RPMI7951 (cell line): ENCODE measurements at regions not wholly inside any gene's neighbourhood (a gene's known extent, or its start where the extent isn't known, plus 50 kb on each side); places are given as distances from the start of the nearest gene placed in this dataset.

ENCODE experiments used
- DNase-seq: peaks from one replicate; pipeline ENCODE4 v3.0.0-alpha.2; 2012; ENCODE audit warnings: low read depth

DNA sequence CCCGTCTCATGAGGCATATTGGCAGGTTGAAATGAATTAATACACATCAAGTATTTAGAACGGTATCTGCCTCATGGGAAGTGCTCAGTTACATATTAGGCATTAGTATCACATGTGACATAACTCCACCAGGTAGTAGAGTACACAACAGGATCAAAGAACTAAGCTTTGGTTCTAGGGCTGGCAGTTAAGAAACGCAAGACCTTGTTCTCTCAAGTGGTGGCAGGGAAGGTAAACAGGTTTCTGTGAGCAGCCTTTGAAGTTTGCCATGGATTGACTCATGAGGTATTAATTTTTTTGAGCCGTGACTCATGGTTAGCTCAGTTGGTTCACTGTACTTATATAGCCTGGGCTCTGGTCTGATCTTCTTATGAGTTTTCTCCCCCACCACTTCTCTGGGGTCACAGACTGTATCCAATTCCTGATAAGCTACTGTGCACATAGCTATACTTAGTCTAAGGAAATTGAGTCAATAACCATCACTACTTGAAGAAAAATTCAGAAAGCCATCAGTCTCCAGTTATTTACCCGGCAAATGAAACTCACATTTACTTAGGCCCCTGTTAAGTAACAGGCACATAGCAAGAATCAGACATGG lies 155.6 kb upstream of the STT3B start:
- peak; percentile 85 for DNase-seq

- DNase-seq: no peak
Measured at GRCh38 chr3:31378231-31378630, 154.5 kb upstream of the STT3B start.

DNA sequence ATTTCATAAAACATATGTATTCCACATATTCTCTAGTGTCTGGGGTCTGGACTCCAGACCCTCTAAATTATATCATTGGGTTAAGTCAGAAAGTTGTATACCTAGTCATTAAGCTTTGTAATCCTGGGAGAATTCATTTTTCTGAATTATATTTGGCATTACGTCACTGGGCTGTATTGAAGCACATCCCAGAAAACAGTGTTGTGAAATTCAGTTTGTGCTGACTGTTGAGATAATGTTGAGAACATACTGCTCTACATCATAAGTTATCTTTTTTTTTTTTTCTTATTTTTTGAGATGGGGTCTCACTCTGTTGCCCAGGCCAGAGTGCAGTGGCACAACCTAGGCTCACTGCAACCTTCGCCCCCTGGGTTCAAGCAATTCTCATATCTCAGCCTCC lies 153.1 kb upstream of the STT3B start:
- no peak for DNase-seq

DNA sequence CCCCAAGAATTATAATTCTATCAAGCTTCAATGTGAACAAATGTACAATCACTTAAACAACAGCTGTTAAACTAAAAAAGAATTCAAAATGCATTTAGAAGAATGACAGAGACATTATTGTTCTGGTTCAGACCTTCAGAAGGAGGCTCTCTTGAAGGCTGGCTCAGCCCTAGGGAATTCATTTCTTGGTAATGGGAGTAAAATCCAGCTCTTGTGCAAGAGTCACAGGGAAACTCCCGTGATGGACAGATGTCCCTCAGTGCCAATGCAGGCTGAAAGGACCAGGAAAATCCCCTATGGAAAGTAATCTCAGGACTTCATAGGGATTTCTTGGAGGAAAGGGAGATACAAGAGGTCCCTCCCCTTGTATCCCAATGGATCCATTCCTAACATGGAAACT lies 149.9 kb upstream of the STT3B start:
- DNase-seq: no peak

GRCh38 chr3:31384117-31384516 lies 148.6 kb upstream of the STT3B start:
- no peak for DNase-seq

DNA sequence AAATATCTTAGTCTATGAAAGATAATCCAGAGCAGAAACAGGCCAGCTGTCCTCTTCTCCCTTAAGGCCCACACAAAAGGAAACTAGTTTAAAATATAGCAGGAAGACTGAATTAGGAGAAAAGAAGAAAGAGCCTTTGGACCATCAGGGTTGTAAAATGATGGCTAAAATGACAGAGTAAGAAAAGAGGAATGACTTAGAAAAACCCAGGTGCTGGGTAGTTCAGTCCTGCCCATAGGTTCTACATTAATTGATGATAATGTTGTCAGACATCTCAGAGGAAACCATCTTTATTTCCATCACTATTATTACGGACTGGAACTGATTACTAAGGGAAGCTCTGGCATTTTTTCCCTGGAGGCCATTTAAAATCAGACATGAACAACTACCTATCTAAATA lies 142.8 kb upstream of the STT3B start:
- no peak for DNase-seq

- DNase-seq: no peak
Measured at GRCh38 chr3:31390466-31390865, 142.3 kb upstream of the STT3B start.

- no peak for DNase-seq
Measured at GRCh38 chr3:31391150-31391549, 141.6 kb upstream of the STT3B start.

DNA sequence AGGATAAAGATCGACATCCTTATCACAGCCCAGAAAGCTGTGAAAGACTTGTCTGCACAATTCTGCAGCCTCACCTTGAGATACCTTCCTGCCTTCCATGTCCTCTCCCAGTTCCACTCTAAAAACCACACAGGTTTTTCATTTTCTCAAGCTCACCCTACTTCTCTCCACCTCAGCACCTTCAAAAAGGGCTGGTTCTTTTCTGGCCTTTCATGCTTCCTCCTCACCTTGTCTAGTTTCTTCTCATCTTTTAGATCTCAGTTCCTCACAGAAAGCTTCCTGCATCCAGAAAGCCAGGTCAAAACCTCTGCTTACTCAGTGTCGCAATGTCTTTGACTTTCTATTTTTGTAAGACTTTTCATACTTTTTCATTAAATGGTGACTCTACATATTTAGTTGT lies 140.2 kb upstream of the STT3B start:
- no peak for DNase-seq

DNA sequence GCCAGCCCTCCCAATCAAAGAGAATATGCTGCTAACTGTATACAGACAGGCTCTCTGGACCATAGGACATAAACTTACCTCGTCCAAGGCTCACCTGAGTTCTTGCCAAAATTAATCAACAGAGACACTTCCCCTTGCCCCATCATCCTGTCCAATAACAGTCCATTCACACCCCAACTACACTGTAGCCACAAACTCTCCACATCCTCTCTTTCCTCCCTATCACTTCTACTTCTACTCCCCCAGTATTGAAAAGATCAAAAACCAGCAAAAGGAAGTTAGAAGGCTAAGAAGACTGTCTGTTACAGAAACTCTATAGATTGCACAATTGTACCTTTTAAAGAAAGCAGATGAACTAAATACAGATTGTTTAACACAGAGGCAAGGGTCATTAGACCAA lies 133.5 kb upstream of the STT3B start:
- DNase-seq: no peak

DNA sequence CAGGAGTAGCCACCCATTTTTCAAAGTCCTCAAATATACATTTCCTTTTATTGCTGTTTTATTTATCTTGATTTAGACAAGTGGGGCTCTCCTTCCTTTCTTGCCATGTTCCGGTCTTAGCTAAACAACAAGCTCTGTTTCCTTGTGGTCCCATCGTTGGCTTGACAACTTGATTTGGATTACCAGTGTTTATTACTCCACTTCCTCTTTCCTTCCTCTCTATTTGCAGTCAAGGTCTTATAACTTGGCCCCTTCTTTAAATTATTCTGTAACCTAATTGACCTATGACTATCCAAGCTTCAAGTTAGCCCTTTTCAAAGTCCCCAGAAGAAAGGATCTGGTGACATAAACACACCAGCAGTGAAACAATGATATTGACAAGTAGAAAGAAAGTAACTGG lies 130.6 kb upstream of the STT3B start:
- DNase-seq: no peak

- DNase-seq: no peak
Measured at GRCh38 chr3:31403197-31403596, 129.5 kb upstream of the STT3B start.

DNA sequence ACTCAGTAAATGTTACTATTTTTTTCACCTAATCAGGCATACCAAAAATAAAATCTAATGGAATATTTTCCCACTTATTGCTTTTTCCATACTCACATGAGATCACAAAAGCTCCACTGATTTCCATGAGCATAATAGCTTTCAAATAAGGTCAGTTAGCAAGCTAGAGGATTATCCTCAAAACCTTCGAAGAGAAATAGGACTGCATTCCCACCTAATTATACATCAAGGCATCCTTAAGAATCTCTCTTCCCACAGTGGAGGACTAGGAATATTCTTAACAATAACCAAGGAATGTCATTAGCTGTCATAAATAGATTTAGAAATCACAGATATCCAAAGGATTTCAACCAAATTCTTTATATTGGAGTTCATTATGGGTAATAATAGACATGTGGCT lies 127.9 kb upstream of the STT3B start:
- DNase-seq: no peak

- DNase-seq: no peak
Measured at GRCh38 chr3:31405515-31405914, 127.2 kb upstream of the STT3B start.

GRCh38 chr3:31406896-31407295 lies 125.8 kb upstream of the STT3B start:
- DNase-seq: no peak

GRCh38 chr3:31407665-31408064 lies 125.1 kb upstream of the STT3B start:
- DNase-seq: no peak

GRCh38 chr3:31408720-31409119 lies 124.0 kb upstream of the STT3B start:
- DNase-seq: peak; percentile 30

DNA sequence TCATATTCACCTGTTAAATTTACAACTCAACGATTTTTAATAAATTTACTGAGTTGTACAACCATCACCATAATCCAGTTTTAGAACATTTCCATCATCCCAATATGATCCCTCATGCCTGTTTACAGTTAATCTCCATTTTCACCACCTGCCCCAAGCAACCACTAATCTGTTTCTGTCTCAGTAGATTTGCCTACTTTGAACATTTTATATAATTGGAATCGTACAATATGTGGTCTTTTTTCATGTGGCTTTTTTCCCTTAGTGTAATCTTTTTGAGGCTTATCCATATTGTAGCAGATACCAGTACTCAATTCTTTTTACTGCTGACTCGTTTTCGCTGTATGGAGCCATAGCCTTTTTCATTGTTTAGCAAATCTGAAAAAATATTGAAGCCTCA lies 123.3 kb upstream of the STT3B start:
- DNase-seq: no peak

GRCh38 chr3:31409866-31410265 lies 122.9 kb upstream of the STT3B start:
- DNase-seq: no peak

- DNase-seq: no peak
Measured at GRCh38 chr3:31410411-31410810, 122.3 kb upstream of the STT3B start.

- DNase-seq: no peak
Measured at GRCh38 chr3:31412832-31413231, 119.9 kb upstream of the STT3B start.

- no peak for DNase-seq
Measured at GRCh38 chr3:31413515-31413914, 119.2 kb upstream of the STT3B start.

DNA sequence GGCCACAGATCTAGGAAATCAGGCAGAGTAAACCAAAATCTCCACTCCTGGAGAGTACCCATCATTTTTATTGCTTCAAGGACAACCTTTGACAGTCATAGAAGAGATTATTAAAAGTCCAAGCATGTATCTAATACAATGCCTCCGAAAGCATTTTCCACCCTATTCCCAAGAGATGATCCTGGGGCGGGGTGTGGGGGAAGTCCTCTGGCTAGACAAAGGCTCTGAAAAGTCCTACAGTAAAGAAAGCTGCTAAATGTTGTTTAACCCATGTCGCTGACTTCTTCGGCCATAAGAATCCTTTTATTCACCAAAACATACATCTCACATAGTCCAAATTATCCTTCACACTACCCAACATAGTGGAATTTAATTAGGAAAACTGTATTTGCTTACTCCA lies 115.7 kb upstream of the STT3B start:
- no peak for DNase-seq

DNA sequence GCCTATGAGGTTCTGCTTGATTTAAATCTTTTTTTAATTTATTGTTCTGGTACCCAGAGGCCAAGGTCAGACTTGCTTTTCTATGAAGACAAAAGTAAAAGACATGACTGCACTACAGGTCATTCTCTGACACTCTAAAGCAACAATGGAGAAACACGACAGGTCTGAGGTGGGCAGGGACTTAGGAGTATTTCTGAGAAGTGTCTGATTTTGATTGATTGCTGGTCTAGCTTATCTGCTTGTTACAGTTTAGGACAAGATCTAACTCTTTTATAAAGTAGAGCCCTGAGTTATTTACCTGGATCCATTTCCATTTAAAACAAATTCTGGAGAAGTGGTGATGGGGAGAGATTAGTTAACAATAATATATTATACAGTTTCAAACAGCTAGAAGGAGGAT lies 115.2 kb upstream of the STT3B start:
- no peak for DNase-seq

GRCh38 chr3:31420311-31420710 lies 112.4 kb upstream of the STT3B start:
- no peak for DNase-seq
